SIG-M5 treated with dmso at 0.1 percent for 504 hours (cell line): ENCODE measurements at regions not wholly inside any gene's neighbourhood (a gene's known extent, or its start where the extent isn't known, plus 50 kb on each side); places are given as distances from the start of the nearest gene placed in this dataset.

Experiments used
- DNase-seq: peaks from one replicate; lab custom pipeline; 2025; ENCODE audit not compliant: unreplicated experiment; lab: John Stamatoyannopoulos, UW

- no peak for DNase-seq
These were observed 215.1 kb upstream of the SORCS1 start for GRCh38 chr10:107379601-107380000.

DNA sequence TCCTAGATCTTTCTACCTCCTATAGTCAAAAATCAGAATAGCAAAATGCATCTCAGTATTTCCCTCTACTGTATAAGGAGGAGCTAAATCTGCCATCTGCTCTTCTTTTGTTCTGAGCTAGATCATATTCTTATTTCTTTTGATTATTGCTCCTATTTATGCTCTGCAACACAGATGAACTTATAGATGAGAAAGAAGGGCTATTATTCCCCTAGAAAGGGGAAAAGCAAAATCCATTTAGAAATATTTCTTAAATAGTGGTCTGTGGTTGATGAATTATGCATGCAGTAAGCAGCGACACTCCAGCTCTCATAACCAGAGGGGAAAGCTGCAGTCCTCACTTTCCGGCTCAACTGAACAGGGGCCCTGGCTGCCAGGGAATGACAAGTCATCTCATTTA lies 207.3 kb upstream of the SORCS1 start:
- DNase-seq = no peak

GRCh38 chr10:107364872-107365271 lies 200.4 kb upstream of the SORCS1 start:
- DNase-seq = no peak

DNA sequence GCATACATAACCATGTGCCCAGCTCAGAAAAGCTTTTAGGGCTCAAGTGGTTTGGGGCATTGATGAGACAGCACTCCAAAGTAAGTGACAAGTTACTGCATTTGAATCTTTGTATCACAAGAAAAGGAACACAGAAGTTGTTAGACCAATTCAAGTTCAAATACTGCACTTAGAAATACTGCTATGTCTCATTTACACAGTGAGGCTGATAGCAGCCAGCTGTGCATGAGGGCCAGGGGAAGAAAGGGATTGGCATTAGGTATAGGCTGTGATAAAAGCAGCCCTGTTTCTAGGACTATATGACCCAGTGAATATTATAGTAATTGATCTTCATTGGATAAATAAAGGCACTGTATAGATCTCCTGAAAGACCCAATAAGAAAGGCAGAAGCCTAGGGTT lies 197.8 kb upstream of the SORCS1 start:
- DNase-seq = no peak

DNA sequence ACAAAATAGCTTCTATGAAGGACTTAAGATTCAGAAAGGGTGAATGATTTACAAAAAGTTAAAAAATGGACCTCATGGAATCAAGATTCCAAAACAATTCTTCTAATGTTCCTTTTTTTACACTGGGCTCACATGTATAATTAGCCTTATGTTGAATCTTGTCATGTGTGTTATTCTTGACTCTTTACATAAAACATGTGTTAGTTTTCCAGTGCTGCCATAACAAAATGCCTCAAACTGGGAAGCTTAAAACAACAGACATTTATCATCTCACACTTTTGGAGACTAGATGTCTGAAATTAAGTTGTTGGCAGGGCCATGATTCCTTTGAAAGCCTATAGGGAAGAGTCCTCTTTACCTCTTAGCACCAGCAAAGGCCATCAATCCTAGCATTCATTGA lies 192.5 kb upstream of the SORCS1 start:
- no peak for DNase-seq

DNA sequence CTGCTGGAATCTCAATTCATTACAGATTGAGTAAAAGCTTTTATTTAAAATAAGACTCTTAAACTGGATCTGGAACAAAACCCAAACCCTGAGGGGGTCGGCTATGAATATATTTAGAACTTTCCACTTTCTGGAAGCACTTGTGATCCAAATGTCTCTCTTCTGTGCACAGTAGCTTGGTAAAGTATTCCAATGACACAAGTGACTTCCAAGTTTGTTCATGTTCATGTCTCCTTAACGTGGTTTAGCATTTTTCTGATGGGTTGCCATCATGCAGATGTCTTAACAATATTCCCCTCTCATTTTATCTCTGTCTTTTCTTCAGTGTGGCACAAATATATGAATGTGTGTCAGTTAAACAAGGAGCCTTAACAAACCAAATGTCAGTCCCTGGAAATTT lies 191.9 kb upstream of the SORCS1 start:
- DNase-seq = no peak

DNA sequence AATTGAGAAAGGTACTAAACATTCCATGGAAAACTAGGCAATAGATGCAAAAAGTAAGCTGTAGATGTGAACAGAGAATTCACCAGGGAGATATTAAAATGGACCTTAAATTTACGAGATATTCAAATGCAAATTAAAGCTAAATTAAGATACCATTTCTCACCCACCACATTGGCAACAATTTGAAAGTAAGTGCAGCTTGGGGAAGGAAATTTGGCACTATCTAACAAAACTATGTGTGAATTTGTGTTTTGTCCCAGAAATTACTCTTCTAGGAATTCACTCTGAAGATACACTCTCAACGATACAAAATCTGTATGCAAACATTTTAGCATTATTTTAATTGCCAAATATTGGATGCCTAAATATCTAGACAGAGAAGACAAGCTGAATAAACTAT lies 178.2 kb upstream of the SORCS1 start:
- no peak for DNase-seq

GRCh38 chr10:107341281-107341680 lies 176.8 kb upstream of the SORCS1 start:
- DNase-seq = no peak

DNA sequence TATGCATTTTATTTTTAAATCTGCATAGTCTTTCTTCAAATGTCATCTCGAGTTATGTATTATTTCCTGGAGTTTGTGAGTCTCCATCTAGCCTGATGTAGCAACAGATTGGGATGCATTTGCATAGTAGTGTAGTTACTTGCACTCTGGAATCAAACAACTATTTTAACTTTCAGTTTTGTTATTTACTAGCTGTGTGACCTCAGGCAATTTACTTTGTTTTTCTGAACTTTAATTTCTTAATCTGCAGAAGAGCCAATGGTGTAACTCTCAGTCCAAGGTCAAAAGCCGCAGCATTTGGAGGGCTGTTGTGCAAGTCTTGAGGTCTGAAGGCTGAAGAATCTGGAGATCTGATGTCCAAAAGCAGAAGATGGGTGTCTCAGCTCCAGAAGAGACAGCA lies 175.8 kb upstream of the SORCS1 start:
- no peak for DNase-seq

- no peak for DNase-seq
These were observed 171.6 kb upstream of the SORCS1 start for GRCh38 chr10:107336061-107336460.

- DNase-seq = no peak
These were observed 153.1 kb upstream of the SORCS1 start for GRCh38 chr10:107317592-107317991.

- no peak for DNase-seq
These were observed 138.7 kb upstream of the SORCS1 start for GRCh38 chr10:107303203-107303602.

GRCh38 chr10:107299606-107300005 lies 135.1 kb upstream of the SORCS1 start:
- DNase-seq = no peak

DNA sequence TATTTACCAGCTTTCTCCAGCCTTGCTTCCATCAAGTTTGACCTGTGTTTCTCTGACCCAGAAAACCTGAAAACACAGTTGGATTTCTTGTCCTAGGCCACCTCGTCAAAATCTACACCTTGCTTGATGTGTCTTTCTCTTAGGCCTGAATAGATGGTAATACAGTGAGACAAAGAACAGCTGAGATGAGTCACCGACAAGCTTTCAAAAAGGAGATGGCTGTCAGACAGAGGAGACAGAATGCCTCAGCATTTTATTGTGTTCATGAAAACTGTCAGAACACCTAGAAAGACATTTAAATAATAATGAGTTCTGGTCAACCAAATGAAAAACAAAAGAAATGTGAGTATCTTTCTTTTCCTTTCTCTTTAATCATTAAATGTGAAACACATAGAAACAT lies 119.7 kb upstream of the SORCS1 start:
- DNase-seq = no peak

DNA sequence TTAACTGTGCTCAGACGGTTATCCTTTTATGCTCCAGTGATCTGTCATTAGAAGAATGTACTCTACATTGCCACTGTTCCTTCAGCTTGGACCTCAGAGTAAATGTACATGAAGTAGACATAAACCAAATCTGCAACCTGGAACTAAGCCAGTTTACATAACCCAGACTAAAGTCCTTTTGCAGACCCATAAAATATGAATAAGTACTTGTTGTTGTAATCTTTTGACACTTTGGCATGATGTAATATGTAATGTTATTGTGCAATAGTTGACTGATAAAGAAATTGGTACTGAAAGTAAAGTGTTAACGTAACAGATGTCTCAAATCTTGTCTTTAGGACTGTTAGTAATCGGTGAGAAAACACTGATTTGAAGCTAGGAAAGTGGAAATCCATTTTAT lies 115.8 kb upstream of the SORCS1 start:
- no peak for DNase-seq

GRCh38 chr10:107277591-107277990 lies 113.1 kb upstream of the SORCS1 start:
- no peak for DNase-seq

DNA sequence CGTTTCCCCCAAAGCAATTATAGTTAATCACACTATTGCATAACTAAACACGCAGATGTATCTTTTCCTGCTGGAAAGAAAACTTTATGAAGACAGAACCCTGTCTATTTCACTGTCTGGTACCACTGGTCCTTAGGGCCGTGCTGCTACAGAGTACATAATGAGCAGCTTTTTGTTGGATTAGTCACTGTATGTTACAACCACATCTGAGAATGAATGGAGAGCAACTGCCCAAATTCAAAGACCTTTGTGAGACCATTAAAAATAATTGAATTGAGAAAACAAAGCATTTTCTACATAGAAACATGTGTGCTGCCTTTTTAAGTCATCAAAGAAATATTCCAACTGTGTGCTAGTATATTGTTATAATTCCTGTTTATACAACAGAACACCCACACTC lies 111.3 kb upstream of the SORCS1 start:
- DNase-seq = no peak

DNA sequence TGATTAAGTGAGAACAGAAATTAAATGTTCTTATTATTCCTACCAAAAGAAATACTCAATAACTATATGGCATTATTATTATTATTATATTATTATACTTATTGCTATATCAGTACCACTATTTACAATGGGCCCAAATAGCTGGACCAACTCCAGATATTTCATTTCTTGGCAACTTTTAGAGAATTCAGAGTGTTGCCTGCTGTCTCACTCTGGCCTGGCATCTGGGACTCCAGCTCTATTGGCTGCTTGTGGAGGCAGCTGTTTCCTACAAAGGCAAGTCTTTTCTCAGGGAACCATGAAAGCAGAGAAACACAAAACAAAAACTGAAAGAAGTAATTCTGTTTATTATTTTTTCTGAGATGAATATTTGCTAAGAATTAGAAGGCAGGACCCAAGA lies 105.1 kb upstream of the SORCS1 start:
- no peak for DNase-seq

DNA sequence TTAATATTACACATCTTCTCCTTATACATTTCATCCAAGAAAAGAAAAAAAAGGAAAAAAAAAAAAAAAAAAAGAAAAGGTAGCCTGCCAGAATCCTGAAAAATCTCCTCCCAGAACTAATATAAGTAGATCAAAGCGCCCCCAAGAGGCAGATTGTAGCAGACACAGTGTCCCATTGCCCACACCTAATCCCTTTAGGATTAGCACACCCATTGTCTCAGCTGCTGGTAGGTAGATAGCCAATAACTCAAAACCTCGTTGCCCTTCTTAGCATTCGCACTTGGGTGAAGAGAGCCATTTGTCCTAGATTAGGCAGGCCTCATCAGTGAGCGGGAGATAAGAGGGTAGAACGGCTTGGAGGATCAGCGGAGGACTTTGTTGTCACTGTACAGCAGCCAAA lies 100.2 kb upstream of the SORCS1 start:
- DNase-seq = no peak

DNA sequence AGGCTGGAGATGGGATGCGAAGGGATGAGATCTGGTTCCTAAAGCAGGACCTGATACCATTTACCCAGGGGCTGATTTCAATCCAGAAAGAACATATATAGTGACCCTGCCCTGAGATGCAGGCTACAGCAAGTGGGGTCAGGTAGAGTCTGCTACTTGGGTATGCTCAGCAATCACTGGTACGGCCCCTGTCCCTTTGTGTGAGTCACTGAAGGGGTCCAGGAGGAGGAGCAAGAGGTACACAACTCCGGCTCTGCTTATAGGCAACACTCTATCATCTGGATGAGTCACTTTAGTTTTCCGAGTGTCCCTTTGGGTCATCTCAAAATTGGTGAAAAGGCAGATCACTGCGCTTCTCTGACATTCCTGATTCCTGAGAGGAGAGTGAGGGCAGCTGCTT lies 79.6 kb upstream of the SORCS1 start:
- no peak for DNase-seq

DNA sequence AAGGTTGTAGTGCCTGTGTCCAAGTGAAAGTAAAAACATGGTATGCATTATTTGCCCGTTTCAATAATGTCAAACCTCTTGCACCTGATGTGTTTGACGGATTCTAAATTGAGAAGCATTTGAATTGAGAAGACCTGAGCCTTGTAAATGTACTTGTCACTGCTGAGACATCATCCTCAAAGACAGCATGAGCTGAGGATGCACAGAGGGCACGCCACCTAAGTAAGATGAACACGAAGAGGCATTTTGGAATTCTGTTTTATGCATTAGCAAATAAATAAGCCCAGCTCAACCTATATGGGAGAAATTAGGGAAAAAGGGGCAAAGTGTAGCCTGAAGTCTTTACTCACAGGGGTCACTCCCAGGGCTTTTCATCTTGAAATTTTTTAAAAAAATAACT lies 73.8 kb upstream of the SORCS1 start:
- no peak for DNase-seq

DNA sequence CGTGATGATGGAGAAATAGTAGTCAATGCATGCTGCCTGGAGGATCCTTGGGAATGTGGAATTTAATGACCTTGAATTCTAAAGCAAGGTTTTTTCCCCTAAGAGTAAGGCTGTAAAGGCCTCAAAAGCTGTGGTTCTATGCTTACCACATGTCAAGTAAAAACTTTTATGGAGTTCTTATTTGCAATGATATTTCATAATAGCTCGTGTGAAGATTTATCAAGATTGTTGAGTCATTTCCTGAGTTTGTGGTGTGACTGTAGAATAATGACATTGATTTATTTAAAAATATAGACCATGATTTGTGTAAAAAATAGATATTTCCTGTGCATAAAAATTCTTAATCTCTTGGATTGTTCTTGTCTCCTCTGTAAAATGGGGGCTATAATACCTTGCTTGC lies 67.5 kb upstream of the SORCS1 start:
- no peak for DNase-seq

- DNase-seq = no peak
These were observed 66.4 kb upstream of the SORCS1 start for GRCh38 chr10:107230887-107231286.

DNA sequence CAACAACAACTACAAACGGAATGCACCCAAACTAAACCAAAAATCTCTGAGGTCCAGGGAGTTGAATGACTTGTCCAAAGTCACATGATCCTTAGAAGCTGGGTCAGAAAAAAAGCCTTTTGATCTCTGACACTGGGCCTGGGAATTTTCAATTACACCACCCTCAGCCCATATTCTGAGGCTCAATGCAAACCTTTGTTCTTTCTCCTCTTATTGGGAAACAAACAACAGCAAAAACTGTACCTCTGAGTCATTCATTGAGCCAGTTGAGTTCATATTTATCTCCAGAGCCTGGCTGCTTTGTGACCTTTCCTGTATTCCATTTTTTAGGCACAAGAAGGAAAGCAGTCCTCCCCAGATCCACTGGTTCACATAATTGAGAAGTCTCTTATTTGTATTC lies 51.2 kb upstream of the SORCS1 start:
- DNase-seq = no peak
